ENCODE measurements at regions not wholly inside any gene's neighbourhood (a gene's known extent, or its start where the extent isn't known, plus 50 kb on each side); places are given as distances from the start of the nearest gene placed in this dataset.

- Histone ChIP-seq H3K4me1 (no peaks in the 10 kb centered on the region), H3K36me3 (ENCODE audit: control insufficient read depth, insufficient read depth, low read length) (no peaks in the 10 kb centered on the region), H3K4me3 (ENCODE audit: low read depth, low read length) (no peak overlapping the region), H3K9ac (no peak overlapping the region), H3K9me3 (ENCODE audit: control insufficient read depth, low read length) (no peaks in the 10 kb centered on the region), H3K27me3 (ENCODE audit: control insufficient read depth, insufficient read depth, low read length) (no peaks in the 10 kb centered on the region), H3K27ac (no peak overlapping the region), H2AFZ (no peak overlapping the region), H3K79me2 (no peaks in the 10 kb centered on the region), H3K4me2 (ENCODE audit: low read length) (no peak overlapping the region)
- TF ChIP-seq, protein P1, sequence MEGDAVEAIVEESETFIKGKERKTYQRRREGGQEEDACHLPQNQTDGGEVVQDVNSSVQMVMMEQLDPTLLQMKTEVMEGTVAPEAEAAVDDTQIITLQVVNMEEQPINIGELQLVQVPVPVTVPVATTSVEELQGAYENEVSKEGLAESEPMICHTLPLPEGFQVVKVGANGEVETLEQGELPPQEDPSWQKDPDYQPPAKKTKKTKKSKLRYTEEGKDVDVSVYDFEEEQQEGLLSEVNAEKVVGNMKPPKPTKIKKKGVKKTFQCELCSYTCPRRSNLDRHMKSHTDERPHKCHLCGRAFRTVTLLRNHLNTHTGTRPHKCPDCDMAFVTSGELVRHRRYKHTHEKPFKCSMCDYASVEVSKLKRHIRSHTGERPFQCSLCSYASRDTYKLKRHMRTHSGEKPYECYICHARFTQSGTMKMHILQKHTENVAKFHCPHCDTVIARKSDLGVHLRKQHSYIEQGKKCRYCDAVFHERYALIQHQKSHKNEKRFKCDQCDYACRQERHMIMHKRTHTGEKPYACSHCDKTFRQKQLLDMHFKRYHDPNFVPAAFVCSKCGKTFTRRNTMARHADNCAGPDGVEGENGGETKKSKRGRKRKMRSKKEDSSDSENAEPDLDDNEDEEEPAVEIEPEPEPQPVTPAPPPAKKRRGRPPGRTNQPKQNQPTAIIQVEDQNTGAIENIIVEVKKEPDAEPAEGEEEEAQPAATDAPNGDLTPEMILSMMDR (IDR thresholded peaks at IDR 0.05) = no peak
Measured at GRCh38 chr9:96045811-96046210, 170.3 kb downstream of the ERCC6L2 start.

DNA sequence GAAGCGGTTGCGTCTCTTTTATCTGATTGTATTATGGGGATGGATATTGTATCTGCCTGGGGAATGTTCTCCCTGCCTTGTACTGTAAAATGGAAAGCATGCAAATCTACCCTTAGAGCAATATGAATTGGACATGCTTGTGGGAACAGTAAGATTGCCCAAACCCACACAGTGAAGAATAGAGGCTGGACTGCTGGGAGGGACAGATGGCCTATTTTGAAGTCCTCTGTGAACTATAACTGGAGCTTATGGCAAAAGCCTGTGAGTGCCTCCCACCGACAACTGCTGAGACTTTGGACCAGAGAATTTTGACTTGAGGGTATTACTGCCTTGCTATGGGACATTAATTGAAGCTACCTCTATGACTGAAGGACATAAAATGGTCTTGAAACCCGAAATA is 168.9 kb downstream of the ERCC6L2 start:
- Histone ChIP-seq H3K4me3 (ENCODE audit: low read depth, low read length) (no peak overlapping the region), H3K4me2 (ENCODE audit: low read length) (no peak overlapping the region), H3K27ac (no peak overlapping the region), H3K4me1 (no peaks in the 10 kb centered on the region), H2AFZ (no peak overlapping the region), H3K27me3 (ENCODE audit: control insufficient read depth, insufficient read depth, low read length) (no peaks in the 10 kb centered on the region), H3K36me3 (ENCODE audit: control insufficient read depth, insufficient read depth, low read length) (no peaks in the 10 kb centered on the region), H3K9me3 (ENCODE audit: control insufficient read depth, low read length) (no peaks in the 10 kb centered on the region), H3K79me2 (no peaks in the 10 kb centered on the region), H3K9ac (no peak overlapping the region)
- TF ChIP-seq, protein P1 (IDR thresholded peaks at IDR 0.05) = no peak

DNA sequence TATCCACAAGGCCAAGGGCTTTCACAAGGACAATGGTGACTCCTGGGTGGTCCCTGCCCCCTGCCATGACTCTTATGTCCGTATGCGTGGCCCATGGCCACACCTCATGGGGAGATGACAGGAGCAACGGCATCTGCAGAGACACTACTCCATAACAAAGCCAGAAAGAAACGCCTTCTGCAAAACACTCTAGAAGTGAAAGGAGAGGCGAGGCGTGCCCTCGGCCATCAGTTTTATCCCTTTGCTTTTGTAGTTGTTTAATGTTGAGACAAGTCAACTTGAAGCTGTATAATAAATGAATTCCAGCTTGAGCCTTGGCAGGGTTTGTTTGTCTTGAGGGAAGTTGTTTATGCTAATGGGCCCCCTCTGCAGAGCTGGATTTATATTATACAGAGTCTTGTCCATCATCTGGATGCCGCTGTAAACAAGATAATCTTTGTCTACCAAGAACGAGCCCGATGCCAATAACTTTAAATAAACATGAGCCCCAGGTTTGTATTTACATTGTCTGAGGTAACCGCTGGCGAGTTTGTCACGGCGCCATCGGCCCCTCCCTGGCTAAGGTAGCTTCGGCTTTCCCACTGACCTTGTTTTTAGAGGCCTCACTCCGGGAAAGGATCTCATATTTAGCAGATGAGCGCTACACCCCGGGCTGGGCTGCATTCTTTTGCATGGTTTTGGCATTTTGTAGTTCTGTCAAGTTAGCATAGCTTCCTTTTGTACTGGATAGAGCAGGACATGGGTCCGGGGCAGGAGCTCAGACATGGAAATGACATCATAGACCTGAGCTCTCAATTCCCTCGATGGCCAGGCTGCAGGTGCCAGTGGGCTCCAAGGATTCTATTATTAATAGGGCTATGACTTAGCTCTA is 165.3 kb downstream of the ERCC6L2 start:
- Histone ChIP-seq H3K79me2 (no peaks in the 10 kb centered on the region), H3K36me3 (ENCODE audit: control insufficient read depth, insufficient read depth, low read length) (no peaks in the 10 kb centered on the region), H3K27ac (no peak overlapping the region), H3K9me3 (ENCODE audit: control insufficient read depth, low read length) (no peaks in the 10 kb centered on the region), H3K9ac (no peak overlapping the region), H3K4me2 (ENCODE audit: low read length) (no peak overlapping the region), H3K27me3 (ENCODE audit: control insufficient read depth, insufficient read depth, low read length) (no peaks in the 10 kb centered on the region), H3K4me1 (no peaks in the 10 kb centered on the region), H3K4me3 (ENCODE audit: low read depth, low read length) (no peak overlapping the region), H2AFZ (no peak overlapping the region)
- TF ChIP-seq, protein P1 (IDR thresholded peaks at IDR 0.05) = no peak

GRCh38 chr9:96038914-96039313 is 163.4 kb downstream of the ERCC6L2 start:
- Histone ChIP-seq H3K27ac (no peak overlapping the region), H3K4me1 (no peaks in the 10 kb centered on the region), H3K9ac (no peak overlapping the region)

More at GRCh38 chr9:96038914-96039313, 163.4 kb downstream of the ERCC6L2 start:
- H3K4me3 ChIP-seq (ENCODE audit: low read depth, low read length) = no peak overlapping the region
- no peak overlapping the region for H2AFZ ChIP-seq
- H3K4me2 ChIP-seq (ENCODE audit: low read length) = no peak overlapping the region
- no peaks in the 10 kb centered on the region for H3K79me2 ChIP-seq
- H3K9me3 ChIP-seq (ENCODE audit: control insufficient read depth, low read length) = no peaks in the 10 kb centered on the region
- no peaks in the 10 kb centered on the region for H3K27me3 ChIP-seq (ENCODE audit: control insufficient read depth, insufficient read depth, low read length)
- TF ChIP-seq, protein P1 (IDR thresholded peaks at IDR 0.05) = no peak
- H3K36me3 ChIP-seq (ENCODE audit: control insufficient read depth, insufficient read depth, low read length) = no peaks in the 10 kb centered on the region
